Aorta (tissue), 5 donors: ENCODE measurements at regions not wholly inside any gene's neighbourhood (a gene's known extent, or its start where the extent isn't known, plus 50 kb on each side); places are given as distances from the start of the nearest gene placed in this dataset.

Experiments used
- ATAC-seq: fragments of 200-7000 bp; cut with Tn5 transposase; one replicate; pipeline ENCODE4 v1.9.1; 2022; ENCODE audit warnings: moderate library complexity; ENCODE audit not compliant: low FRiP score
- DNase-seq, 2 donors: peaks; one replicate each; pipeline ENCODE4 v3.0.0-alpha.2; 2020
- H3K27ac ChIP-seq, 2 donors: one replicate each; pipeline ENCODE4 v1.5.1; 2013; ENCODE audit warnings: low read length in 2 of 2, mild to moderate bottlenecking in 2 of 2, moderate library complexity in 2 of 2, control low read depth in 1 of 2, inconsistent platforms in 1 of 2, low read depth in 1 of 2
- H3K27me3 ChIP-seq, 2 donors: one replicate each; pipeline ENCODE4 v1.6.1; 2013; ENCODE audit warnings: control low read depth in 1 of 2, low read length in 1 of 2, mild to moderate bottlenecking in 1 of 2, moderate library complexity in 1 of 2; ENCODE audit not compliant: insufficient read depth in 2 of 2, control insufficient read depth in 1 of 2
- H3K36me3 ChIP-seq, 2 donors: one replicate each; pipeline ENCODE4 v1.6.1; 2013; ENCODE audit warnings: control low read depth in 1 of 2, low read length in 1 of 2, mild to moderate bottlenecking in 1 of 2; ENCODE audit not compliant: insufficient read depth in 2 of 2, control insufficient read depth in 1 of 2
- H3K4me1 ChIP-seq, 2 donors: one replicate each; pipeline ENCODE4 v1.6.1; 2013; ENCODE audit warnings: low read length in 2 of 2, control low read depth in 1 of 2, mild to moderate bottlenecking in 1 of 2, moderate library complexity in 1 of 2; ENCODE audit not compliant: insufficient read depth in 2 of 2, control insufficient read depth in 1 of 2
- H3K4me3 ChIP-seq, 2 donors: one replicate each; pipeline ENCODE4 v1.5.1; 2013; ENCODE audit warnings: low read length in 2 of 2, control low read depth in 1 of 2, mild to moderate bottlenecking in 1 of 2
- H3K9me3 ChIP-seq: one replicate; pipeline ENCODE4 v1.6.1; 2013; ENCODE audit warnings: mild to moderate bottlenecking, low read length; ENCODE audit not compliant: control insufficient read depth
- WGBS, 2 donors: extraction: QIAGEN DNeasy Blood & Tissue Kit; methylation state at CpG; one replicate each; pipeline ENCODE4 v1.1.7; 2013; 5-methylcytosine and 5-hydroxymethylcytosine counted together
- intact Hi-C, 2 donors: fragments of 100-400 bp; cut with DNase I; formaldehyde crosslinking; loops; one replicate each; pipeline versions ENCODE4 v1.14.2 to v1.15.0; 2022
- donor health status: healthy with polysubstance abuse.
- donor health status: Bipolar disorder and iron deficiency.
- donor health status: DM: no; HTN: no; CAD: no.
- donor health status: DM: no; HTN: no; CAD: no.
- donor health status: DM: yes; HTN: yes; CAD: no.

GRCh38 chr20:18909254-18909653 is 95.7 kb downstream of the SCP2D1 start:
- intact Hi-C loops = loop anchor here in 1 of 2 donors (10.0 kb wide), 2 partner anchors 274 to 676 kb away; no protein-coding TSS in a partner anchor
- ATAC-seq = no peak
- no peaks in the 10 kb centered on the region for H3K36me3 ChIP-seq
- H3K4me1 ChIP-seq = no peaks in the 10 kb centered on the region
- no peak overlapping the region for H3K27ac ChIP-seq
- no peak overlapping the region for H3K4me3 ChIP-seq
- no peaks in the 10 kb centered on the region for H3K9me3 ChIP-seq
- DNase-seq = no peak
- H3K27me3 ChIP-seq = no peaks in the 10 kb centered on the region

GRCh38 chr20:18913701-18914100 is 100.1 kb downstream of the SCP2D1 start:
- Histone ChIP-seq H3K4me3 (no peak overlapping the region), H3K27ac (no peak overlapping the region), H3K36me3 (no peaks in the 10 kb centered on the region), H3K27me3 (no peaks in the 10 kb centered on the region), H3K9me3 (no peaks in the 10 kb centered on the region), H3K4me1 (no peaks in the 10 kb centered on the region)
- ATAC-seq = no peak
- intact Hi-C loops = no loop called here
- no peak for DNase-seq
- 86 to 94% methylated on average over 1 of the region's 1 CpG for WGBS, 2 donors

- WGBS, 2 donors = 65 to 67% methylated on average over 2 of the region's 2 CpGs
- DNase-seq = no peak
- Histone ChIP-seq H3K4me1 (no peaks in the 10 kb centered on the region), H3K36me3 (no peaks in the 10 kb centered on the region), H3K27ac (no peak overlapping the region), H3K4me3 (no peak overlapping the region), H3K27me3 (no peaks in the 10 kb centered on the region), H3K9me3 (no peaks in the 10 kb centered on the region)
- intact Hi-C loops = no loop called here
- no peak for ATAC-seq
These were observed 101.2 kb downstream of the SCP2D1 start for GRCh38 chr20:18914796-18915195.

DNA sequence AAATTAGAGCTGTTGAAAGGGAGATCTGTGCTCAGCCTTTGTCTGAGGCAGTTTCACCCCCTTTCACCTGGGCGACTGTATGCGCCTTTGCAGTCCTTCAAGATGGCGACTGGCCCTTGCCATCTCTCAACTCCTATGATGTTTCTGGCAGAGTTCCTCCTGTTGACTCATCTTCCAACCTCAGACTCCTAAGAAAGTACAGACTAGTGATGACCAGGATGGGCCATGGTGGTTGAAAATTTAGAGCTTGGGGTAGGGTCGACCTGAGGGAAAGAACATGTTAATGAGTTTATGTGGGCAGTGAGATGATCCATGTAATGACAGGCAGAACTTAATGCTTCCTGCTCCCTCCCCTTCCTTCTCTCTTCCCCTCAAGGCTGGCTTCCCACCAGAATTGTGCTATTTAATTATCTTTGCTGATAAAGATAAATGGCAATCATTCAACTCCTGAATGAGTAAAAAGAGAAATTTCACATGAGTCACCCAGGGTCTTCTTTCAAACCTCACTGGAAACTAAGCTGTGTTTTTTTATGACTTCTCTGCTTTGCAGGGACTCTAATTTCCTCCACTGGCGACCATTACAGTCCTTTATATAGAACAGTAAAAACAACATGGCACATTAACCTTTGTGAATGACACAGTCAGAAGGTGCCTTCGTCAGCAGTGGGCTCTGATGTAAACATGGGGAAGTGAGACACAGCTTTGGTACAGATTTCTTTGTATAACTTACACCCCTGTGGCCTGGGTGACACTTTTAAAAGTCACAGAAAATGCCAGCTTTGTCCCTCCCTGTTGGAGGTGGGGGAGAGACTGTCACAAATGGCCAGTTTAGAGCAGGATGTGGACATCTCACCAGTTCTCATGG is 103.5 kb downstream of the SCP2D1 start:
- WGBS, 2 donors = 66 to 78% methylated on average over 6 of the region's 6 CpGs
- intact Hi-C loops = no loop called here
- DNase-seq = no peak
- Histone ChIP-seq H3K36me3 (no peaks in the 10 kb centered on the region), H3K9me3 (no peaks in the 10 kb centered on the region), H3K4me1 (no peaks in the 10 kb centered on the region), H3K4me3 (no peak overlapping the region), H3K27me3 (no peaks in the 10 kb centered on the region), H3K27ac (no peak overlapping the region)
- no peak for ATAC-seq

- Histone ChIP-seq H3K36me3 (no peaks in the 10 kb centered on the region), H3K4me1 (no peaks in the 10 kb centered on the region), H3K27ac (no peak overlapping the region), H3K9me3 (no peaks in the 10 kb centered on the region), H3K27me3 (no peaks in the 10 kb centered on the region), H3K4me3 (no peak overlapping the region)
- intact Hi-C loops = no loop called here
- ATAC-seq (no peak), DNase-seq (no peak)
- 85 to 88% methylated on average over 3 of the region's 3 CpGs for WGBS, 2 donors
These were observed 106.4 kb downstream of the SCP2D1 start for GRCh38 chr20:18919996-18920395.

- H3K9me3 ChIP-seq = no peaks in the 10 kb centered on the region
- no peak for DNase-seq
- no peaks in the 10 kb centered on the region for H3K36me3 ChIP-seq
- H3K27me3 ChIP-seq = no peaks in the 10 kb centered on the region
- H3K4me1 ChIP-seq = no peaks in the 10 kb centered on the region
- 95 to 98% methylated on average over 3 of the region's 3 CpGs for WGBS, 2 donors
- no peak overlapping the region for H3K27ac ChIP-seq
- no peak overlapping the region for H3K4me3 ChIP-seq
- no peak for ATAC-seq
- intact Hi-C loops = no loop called here
These were observed 107.7 kb downstream of the SCP2D1 start for GRCh38 chr20:18921291-18921690.

- no peak overlapping the region for H3K27ac ChIP-seq
- H3K36me3 ChIP-seq = no peaks in the 10 kb centered on the region
- no peaks in the 10 kb centered on the region for H3K27me3 ChIP-seq
- DNase-seq = no peak
- WGBS, 2 donors = 69 to 76% methylated on average over 3 of the region's 3 CpGs
- no peaks in the 10 kb centered on the region for H3K9me3 ChIP-seq
- no peak for ATAC-seq
- no peaks in the 10 kb centered on the region for H3K4me1 ChIP-seq
- H3K4me3 ChIP-seq = no peak overlapping the region
- intact Hi-C loops = no loop called here
These were observed 108.7 kb downstream of the SCP2D1 start for GRCh38 chr20:18922251-18922650.

- WGBS, 2 donors = 94 to 97% methylated on average over 2 of the region's 2 CpGs
- DNase-seq = no peak
These were observed 109.3 kb downstream of the SCP2D1 start for GRCh38 chr20:18922898-18923297.

GRCh38 chr20:18926965-18927364 is 113.4 kb downstream of the SCP2D1 start:
- ATAC-seq (no peak), DNase-seq (no peak)
- H3K36me3 ChIP-seq = no peaks in the 10 kb centered on the region
- H3K27me3 ChIP-seq = no peaks in the 10 kb centered on the region
- H3K9me3 ChIP-seq = no peaks in the 10 kb centered on the region
- H3K4me3 ChIP-seq = no peak overlapping the region
- intact Hi-C loops = no loop called here
- H3K27ac ChIP-seq = no peak overlapping the region
- no peaks in the 10 kb centered on the region for H3K4me1 ChIP-seq

More at GRCh38 chr20:18922898-18923297, 109.3 kb downstream of the SCP2D1 start:
- Histone ChIP-seq H3K4me3 (no peak overlapping the region), H3K27ac (no peak overlapping the region), H3K4me1 (no peaks in the 10 kb centered on the region), H3K9me3 (no peaks in the 10 kb centered on the region), H3K36me3 (no peaks in the 10 kb centered on the region), H3K27me3 (no peaks in the 10 kb centered on the region)
- ATAC-seq = no peak
- intact Hi-C loops = no loop called here
